T-helper 1 cell (primary cell): ENCODE measurements at regions not wholly inside any gene's neighbourhood (a gene's known extent, or its start where the extent isn't known, plus 50 kb on each side); places are given as distances from the start of the nearest gene placed in this dataset.

Experiments used
- DNase-seq, 5 donors: peaks; one replicate each; pipeline ENCODE4 v3.0.0-alpha.2; 2012 to 2020

GRCh38 chr18:51739044-51739666 lies 541.7 kb upstream of the MEX3C start:
- DNase-seq = no peak

GRCh38 chr18:51751901-51752300 lies 554.4 kb upstream of the MEX3C start:
- no peak for DNase-seq

- no peak for DNase-seq
Measured at GRCh38 chr18:51753365-51754057, 556.0 kb upstream of the MEX3C start.

DNA sequence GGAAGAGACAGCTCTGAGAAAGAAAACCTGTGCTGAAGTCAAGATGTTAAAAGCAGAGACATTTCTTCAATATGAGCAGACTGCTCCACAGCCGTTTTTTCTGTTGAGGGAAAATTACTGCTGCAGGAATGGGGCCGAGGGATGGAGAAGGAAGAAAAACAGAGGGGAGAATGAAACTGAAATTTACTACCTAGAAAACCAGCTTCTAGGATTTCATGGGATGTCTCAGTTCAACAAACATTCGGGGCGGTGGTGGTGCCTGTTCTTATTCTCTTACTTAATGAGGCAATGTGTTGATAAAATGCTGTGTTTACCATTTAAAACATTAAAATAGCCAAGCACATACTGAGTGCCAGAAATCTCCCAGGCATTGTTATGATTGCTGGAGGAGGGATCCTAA lies 557.1 kb upstream of the MEX3C start:
- DNase-seq = no peak

DNA sequence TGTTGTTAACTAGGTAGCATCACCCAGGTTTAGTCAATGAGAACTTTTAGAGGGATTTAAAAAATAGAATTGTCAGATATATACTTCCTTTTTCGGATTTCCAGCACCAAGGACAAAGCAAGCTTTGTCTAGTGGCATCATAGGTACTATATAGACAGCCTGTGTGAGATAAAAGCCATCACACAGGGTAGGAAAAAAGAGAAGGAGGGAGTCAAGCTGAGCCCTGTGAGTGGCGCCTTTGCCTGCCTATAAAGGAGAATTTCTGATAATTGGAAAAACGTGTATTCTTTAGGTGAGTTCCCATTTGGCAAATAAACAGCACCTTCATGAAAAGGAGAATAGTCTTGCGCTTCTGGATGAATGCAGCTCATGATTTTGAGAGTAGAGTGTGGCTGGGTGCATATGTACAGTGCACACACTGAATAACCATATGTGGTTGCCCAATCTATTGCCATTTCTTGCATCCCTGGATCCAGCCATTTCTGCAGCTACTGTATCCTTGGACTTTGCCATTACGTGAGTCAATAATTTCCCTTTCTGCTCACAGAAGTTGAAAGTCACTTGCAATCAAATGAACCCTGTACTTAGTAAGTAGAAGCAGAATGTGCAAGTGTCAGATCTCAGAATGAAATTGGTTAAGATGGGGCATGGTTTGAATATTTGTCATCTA lies 559.9 kb upstream of the MEX3C start:
- DNase-seq = no peak

DNA sequence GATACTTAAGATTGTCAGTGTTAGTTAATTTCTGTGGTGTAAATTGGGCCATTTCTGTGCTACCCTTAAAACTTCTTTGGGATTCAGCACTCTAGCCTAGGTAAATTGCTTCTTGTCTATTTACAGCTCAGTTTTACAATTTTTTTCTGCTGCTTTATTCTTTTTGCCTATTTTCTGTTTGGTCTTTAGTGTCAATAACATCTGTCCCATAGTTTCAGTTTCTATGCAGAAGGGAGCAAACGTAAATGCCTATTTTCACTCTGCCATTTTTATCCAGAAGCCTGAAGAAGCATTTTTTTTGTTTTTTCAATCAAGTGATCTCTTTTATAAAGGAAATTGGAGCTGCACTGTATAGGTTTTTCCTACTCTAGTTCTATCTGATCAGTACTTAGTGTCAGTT lies 564.9 kb upstream of the MEX3C start:
- no peak for DNase-seq

- no peak for DNase-seq
Measured at GRCh38 chr18:51765606-51766360, 568.3 kb upstream of the MEX3C start.

DNA sequence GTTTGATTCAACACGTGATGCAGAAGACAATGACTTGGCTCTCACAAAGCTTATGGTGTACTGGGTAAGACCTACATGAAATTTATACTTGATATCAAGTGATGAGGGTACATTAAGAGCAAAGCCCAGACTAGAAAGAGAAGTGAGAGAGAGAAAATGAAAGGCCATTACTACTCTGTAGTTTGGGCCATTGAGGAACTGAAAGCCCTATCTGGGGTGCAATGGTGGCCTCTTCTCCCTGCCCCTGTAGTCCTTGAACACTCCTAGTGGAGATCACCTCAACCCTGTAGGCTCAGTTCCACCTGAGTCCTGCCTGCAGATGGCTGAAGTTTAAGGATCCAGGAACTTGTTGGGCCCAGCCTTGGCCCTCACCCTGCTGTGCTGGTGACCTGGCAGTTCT lies 569.8 kb upstream of the MEX3C start:
- DNase-seq = no peak

DNA sequence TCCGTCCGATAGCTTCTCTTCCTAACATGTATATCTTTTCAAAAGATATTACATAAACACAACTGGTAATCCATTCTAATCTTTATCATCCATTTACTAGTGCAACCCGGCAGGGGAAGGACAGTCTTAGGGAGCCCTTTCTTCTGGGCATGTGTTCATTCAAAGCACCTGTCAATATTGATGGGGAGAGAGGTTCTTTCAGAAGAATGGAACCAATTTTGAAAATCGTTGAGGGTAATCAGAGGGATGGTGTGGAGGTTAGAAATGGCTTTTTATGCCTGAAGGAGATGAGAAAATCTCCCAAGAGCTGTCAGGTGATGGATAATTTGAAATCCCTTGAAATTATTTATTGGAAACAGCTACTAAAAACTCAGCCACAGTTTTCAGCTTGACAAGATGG lies 561.9 kb upstream of the DCC start:
- no peak for DNase-seq

- DNase-seq = no peak
Measured at GRCh38 chr18:51789871-51790270, 550.1 kb upstream of the DCC start.

GRCh38 chr18:51801514-51801913 lies 538.5 kb upstream of the DCC start:
- no peak for DNase-seq

- no peak for DNase-seq
Measured at GRCh38 chr18:51802569-51803428, 537.2 kb upstream of the DCC start.

GRCh38 chr18:51807336-51807735 lies 532.7 kb upstream of the DCC start:
- no peak for DNase-seq

DNA sequence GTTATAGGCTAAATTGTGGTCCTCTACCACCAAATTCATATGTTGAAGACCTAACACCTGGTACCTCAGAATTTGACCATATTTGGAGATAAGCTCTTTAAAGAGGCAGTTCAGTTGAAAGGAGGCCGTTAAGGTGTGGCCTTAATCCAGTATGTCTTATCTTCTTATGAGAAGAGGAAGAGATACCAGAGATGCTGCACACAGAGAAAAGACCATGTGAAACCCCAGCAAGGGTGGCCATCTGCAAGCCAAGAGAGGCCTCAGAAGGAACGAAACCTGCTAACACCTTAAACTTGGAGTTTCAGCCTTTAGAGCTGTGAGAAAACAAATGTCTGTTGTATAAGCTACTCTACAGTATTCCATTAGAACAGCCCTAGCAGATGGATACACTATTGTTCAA lies 528.1 kb upstream of the DCC start:
- no peak for DNase-seq

GRCh38 chr18:51813740-51814139 lies 526.3 kb upstream of the DCC start:
- no peak for DNase-seq

GRCh38 chr18:51821610-51822009 lies 518.4 kb upstream of the DCC start:
- no peak for DNase-seq

DNA sequence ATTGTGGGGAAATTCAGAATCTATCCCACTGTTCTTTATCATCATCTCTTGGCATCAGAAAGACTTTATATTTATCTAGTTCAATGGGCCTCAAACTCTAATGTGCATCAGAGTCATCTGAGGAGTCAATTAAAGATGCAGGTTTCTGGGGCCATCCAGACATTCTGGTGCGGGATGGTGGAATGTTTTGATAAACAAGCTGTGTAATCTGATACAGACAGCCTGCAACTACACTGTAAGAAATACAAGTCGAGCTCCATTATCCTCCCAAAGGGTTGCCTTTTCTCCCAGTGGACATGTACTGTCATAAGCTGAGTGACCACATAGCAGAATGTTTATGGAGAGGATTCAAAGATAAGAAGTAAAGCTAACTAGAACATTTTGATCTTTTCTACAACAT lies 515.3 kb upstream of the DCC start:
- no peak for DNase-seq

GRCh38 chr18:51833850-51834249 lies 506.1 kb upstream of the DCC start:
- DNase-seq = no peak

GRCh38 chr18:51848702-51849101 lies 491.3 kb upstream of the DCC start:
- no peak for DNase-seq

- no peak for DNase-seq
Measured at GRCh38 chr18:51852681-51853080, 487.3 kb upstream of the DCC start.

- no peak for DNase-seq
Measured at GRCh38 chr18:51857989-51858388, 482.0 kb upstream of the DCC start.

- DNase-seq = no peak
Measured at GRCh38 chr18:51861046-51861445, 479.0 kb upstream of the DCC start.
